ENCODE measurements at regions not wholly inside any gene's neighbourhood (a gene's known extent, or its start where the extent isn't known, plus 50 kb on each side); places are given as distances from the start of the nearest gene placed in this dataset.

DNA sequence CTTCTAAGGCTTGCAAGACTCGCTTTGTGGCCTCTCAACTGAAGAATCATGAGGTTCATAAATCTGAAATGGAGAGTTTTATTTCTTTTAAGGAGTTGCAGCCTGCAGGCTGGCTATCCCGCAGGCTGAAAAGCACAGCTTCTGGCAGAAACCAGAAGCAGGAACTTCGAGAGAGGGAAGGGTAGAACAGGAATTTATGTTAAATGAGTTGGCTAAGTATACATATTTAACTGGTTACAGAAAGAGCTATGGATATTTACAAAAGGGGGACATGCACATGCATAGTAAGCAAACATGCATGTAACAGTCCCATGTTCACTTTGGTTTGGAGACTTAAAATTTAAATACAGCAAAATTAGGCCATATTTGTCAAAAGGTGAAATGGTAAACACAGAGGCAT is 787.0 kb downstream of the TFAP2A start:
- ChIA-PET POLR2A (no interaction called here), CTCF (ENCODE audit: low intra/inter-chr PET ratio, low total read pairs) (no interaction called here)
- no peak for FAIRE-seq
- no peak for ATAC-seq
- no peak overlapping the region for H3K4me2 ChIP-seq (ENCODE audit: low read depth, low read length)
- no TSS peak for BruUV-seq (replicated peaks)
- H3K4me1 ChIP-seq (ENCODE audit: insufficient read depth, low read length) = no peaks in the 10 kb centered on the region
- H3K79me2 ChIP-seq (ENCODE audit: insufficient read depth, low read length) = no peaks in the 10 kb centered on the region
- no peak overlapping the region for H3K9ac ChIP-seq (ENCODE audit: insufficient read depth, low read depth, low read length)
- no peaks in the 10 kb centered on the region for H3K36me3 ChIP-seq (replicated peaks in 1 of 2; ENCODE audit: control insufficient read depth in 1 of 2, insufficient read depth in 2 of 2, low read length in 2 of 2)
- in situ Hi-C loops (cut with HindIII; ENCODE audit: extremely low pct_ligation_motif_present, low pct_unique_long_range_greater_than_20kb) (no loop called here), intact Hi-C loops (cut with micrococcal nuclease; ENCODE audit: unreplicated experiment) (no loop called here)
- H4K20me1 ChIP-seq (ENCODE audit: insufficient read depth, low read length) = no peaks in the 10 kb centered on the region
- H3K4me3 ChIP-seq (replicated peaks in 1 of 3; ENCODE audit: insufficient read depth in 1 of 3, low read depth in 2 of 3, low read length in 3 of 3) = no peak overlapping the region
- no peak overlapping the region for H3K27ac ChIP-seq (ENCODE audit: extremely low read length, insufficient read depth, low read length)
- H3K27me3 ChIP-seq (ENCODE audit: control insufficient read depth in 1 of 2, insufficient read depth in 2 of 2, low read length in 2 of 2) = no peaks in the 10 kb centered on the region
- peaks cover 92% of the 10 kb centered on the region for H3K9me3 ChIP-seq (ENCODE audit: low read length)
- DNase-seq (ENCODE audit: low spot score) = no peak
- TF ChIP-seq, protein P1, sequence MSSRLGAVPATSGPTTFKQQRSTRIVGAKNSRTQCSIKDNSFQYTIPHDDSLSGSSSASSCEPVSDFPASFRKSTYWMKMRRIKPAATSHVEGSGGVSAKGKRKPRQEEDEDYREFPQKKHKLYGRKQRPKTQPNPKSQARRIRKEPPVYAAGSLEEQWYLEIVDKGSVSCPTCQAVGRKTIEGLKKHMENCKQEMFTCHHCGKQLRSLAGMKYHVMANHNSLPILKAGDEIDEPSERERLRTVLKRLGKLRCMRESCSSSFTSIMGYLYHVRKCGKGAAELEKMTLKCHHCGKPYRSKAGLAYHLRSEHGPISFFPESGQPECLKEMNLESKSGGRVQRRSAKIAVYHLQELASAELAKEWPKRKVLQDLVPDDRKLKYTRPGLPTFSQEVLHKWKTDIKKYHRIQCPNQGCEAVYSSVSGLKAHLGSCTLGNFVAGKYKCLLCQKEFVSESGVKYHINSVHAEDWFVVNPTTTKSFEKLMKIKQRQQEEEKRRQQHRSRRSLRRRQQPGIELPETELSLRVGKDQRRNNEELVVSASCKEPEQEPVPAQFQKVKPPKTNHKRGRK (CRISPR knock-in tag; IDR thresholded peaks at IDR 0.05) = no peak
- TF ChIP-seq MAF1 (CRISPR knock-in tag; IDR thresholded peaks at IDR 0.05; ENCODE audit: borderline replicate concordance) = no peak
- TF ChIP-seq, protein P2, sequence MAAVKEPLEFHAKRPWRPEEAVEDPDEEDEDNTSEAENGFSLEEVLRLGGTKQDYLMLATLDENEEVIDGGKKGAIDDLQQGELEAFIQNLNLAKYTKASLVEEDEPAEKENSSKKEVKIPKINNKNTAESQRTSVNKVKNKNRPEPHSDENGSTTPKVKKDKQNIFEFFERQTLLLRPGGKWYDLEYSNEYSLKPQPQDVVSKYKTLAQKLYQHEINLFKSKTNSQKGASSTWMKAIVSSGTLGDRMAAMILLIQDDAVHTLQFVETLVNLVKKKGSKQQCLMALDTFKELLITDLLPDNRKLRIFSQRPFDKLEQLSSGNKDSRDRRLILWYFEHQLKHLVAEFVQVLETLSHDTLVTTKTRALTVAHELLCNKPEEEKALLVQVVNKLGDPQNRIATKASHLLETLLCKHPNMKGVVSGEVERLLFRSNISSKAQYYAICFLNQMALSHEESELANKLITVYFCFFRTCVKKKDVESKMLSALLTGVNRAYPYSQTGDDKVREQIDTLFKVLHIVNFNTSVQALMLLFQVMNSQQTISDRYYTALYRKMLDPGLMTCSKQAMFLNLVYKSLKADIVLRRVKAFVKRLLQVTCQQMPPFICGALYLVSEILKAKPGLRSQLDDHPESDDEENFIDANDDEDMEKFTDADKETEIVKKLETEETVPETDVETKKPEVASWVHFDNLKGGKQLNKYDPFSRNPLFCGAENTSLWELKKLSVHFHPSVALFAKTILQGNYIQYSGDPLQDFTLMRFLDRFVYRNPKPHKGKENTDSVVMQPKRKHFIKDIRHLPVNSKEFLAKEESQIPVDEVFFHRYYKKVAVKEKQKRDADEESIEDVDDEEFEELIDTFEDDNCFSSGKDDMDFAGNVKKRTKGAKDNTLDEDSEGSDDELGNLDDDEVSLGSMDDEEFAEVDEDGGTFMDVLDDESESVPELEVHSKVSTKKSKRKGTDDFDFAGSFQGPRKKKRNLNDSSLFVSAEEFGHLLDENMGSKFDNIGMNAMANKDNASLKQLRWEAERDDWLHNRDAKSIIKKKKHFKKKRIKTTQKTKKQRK (IDR thresholded peaks at IDR 0.05; ENCODE audit: low read length) = no peak
- TF ChIP-seq HNRNPLL (IDR thresholded peaks at IDR 0.05; ENCODE audit: low read depth, low read length, poor library complexity, severe bottlenecking) = no peak
- no peak for TF ChIP-seq CBFB (CRISPR knock-in tag; IDR thresholded peaks at IDR 0.05)
- no peak for TF ChIP-seq NFE2 (CRISPR knock-in tag; IDR thresholded peaks at IDR 0.05)
- no peak for TF ChIP-seq ZNF33A (CRISPR knock-in tag; IDR thresholded peaks at IDR 0.05; ENCODE audit: borderline replicate concordance)
- TF ChIP-seq THAP11 (CRISPR knock-in tag; IDR thresholded peaks at IDR 0.05) = no peak
- TF ChIP-seq, protein P3, sequence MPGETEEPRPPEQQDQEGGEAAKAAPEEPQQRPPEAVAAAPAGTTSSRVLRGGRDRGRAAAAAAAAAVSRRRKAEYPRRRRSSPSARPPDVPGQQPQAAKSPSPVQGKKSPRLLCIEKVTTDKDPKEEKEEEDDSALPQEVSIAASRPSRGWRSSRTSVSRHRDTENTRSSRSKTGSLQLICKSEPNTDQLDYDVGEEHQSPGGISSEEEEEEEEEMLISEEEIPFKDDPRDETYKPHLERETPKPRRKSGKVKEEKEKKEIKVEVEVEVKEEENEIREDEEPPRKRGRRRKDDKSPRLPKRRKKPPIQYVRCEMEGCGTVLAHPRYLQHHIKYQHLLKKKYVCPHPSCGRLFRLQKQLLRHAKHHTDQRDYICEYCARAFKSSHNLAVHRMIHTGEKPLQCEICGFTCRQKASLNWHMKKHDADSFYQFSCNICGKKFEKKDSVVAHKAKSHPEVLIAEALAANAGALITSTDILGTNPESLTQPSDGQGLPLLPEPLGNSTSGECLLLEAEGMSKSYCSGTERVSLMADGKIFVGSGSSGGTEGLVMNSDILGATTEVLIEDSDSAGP (CRISPR knock-in tag; IDR thresholded peaks at IDR 0.05; ENCODE audit: borderline replicate concordance) = no peak
- no peak for TF ChIP-seq SOX5 (CRISPR knock-in tag; IDR thresholded peaks at IDR 0.05; ENCODE audit: borderline replicate concordance)
- no peak for TF ChIP-seq ARNT (IDR thresholded peaks at IDR 0.05)
- no peak for TF ChIP-seq POGZ (CRISPR knock-in tag; IDR thresholded peaks at IDR 0.05)
- no peak for TF ChIP-seq SIX4 (CRISPR knock-in tag; IDR thresholded peaks at IDR 0.05)
- TF ChIP-seq, protein P4, sequence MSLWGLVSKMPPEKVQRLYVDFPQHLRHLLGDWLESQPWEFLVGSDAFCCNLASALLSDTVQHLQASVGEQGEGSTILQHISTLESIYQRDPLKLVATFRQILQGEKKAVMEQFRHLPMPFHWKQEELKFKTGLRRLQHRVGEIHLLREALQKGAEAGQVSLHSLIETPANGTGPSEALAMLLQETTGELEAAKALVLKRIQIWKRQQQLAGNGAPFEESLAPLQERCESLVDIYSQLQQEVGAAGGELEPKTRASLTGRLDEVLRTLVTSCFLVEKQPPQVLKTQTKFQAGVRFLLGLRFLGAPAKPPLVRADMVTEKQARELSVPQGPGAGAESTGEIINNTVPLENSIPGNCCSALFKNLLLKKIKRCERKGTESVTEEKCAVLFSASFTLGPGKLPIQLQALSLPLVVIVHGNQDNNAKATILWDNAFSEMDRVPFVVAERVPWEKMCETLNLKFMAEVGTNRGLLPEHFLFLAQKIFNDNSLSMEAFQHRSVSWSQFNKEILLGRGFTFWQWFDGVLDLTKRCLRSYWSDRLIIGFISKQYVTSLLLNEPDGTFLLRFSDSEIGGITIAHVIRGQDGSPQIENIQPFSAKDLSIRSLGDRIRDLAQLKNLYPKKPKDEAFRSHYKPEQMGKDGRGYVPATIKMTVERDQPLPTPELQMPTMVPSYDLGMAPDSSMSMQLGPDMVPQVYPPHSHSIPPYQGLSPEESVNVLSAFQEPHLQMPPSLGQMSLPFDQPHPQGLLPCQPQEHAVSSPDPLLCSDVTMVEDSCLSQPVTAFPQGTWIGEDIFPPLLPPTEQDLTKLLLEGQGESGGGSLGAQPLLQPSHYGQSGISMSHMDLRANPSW (CRISPR knock-in tag; IDR thresholded peaks at IDR 0.05; ENCODE audit: borderline replicate concordance) = no peak
- no peak for TF ChIP-seq ATF1 (CRISPR knock-in tag; IDR thresholded peaks at IDR 0.05)
- H2AFZ ChIP-seq (ENCODE audit: low read length) = no peak overlapping the region
- WGBS (ENCODE audit: low lambda C conversion rate) = 0% methylated on average over 3 of the region's 3 CpGs

Measured in HepG2 (cell line).